ENCODE measurements at regions not wholly inside any gene's neighbourhood (a gene's known extent, or its start where the extent isn't known, plus 50 kb on each side); places are given as distances from the start of the nearest gene placed in this dataset.
"Not testable (repeated sequence)": the region's sequence is repeated elsewhere in the genome, so short reads cannot be mapped to it uniquely, and the experiment has no call there.

GRCh38 chr6:16014325-16014724, 114.6 kb upstream of the MYLIP start:
- H3K9me3 ChIP-seq (ENCODE audit: control insufficient read depth in 2 of 3, low read length in 3 of 3); POLR2A ChIA-PET; CTCF ChIA-PET; H3K27ac Mint-ChIP-seq; H3K36me3 ChIP-seq (ENCODE audit: control insufficient read depth in 2 of 3, insufficient read depth in 3 of 3, low read length in 3 of 3); H3K27me3 ChIP-seq (ENCODE audit: control insufficient read depth in 2 of 2, insufficient read depth in 2 of 2, low read length in 2 of 2); DNase-seq; intact Hi-C loops (cut with micrococcal nuclease); H3K36me3 Mint-ChIP-seq; H3K4me1 Mint-ChIP-seq; H3K4me1 ChIP-seq (ENCODE audit: control insufficient read depth in 2 of 2, insufficient read depth in 2 of 2, low read length in 2 of 2); H3K4me3 ChIP-seq (ENCODE audit: low read length); H3K4me3 Mint-ChIP-seq; H3K27me3 Mint-ChIP-seq; ATAC-seq; H3K9me3 Mint-ChIP-seq; H3K27ac ChIP-seq (ENCODE audit: low read depth, low read length): not testable (repeated sequence)

GRCh38 chr6:16007146-16007545, 121.7 kb upstream of the MYLIP start:
- intact Hi-C loops (cut with micrococcal nuclease): no loop called here
- H3K36me3 Mint-ChIP-seq: no peaks in the 10 kb centered on the region
- H3K27me3 Mint-ChIP-seq: peaks cover 0 to 9% (median 5%) of the 10 kb centered on the region in 5 donors
- Histone ChIP-seq H3K4me3 (ENCODE audit: low read length) (no peak overlapping the region), H3K36me3 (ENCODE audit: control insufficient read depth in 2 of 3, insufficient read depth in 3 of 3, low read length in 3 of 3) (no peaks in the 10 kb centered on the region), H3K27me3 (ENCODE audit: control insufficient read depth in 2 of 2, insufficient read depth in 2 of 2, low read length in 2 of 2) (no peaks in the 10 kb centered on the region), H3K9me3 (ENCODE audit: control insufficient read depth in 2 of 3, low read length in 3 of 3) (no peaks in the 10 kb centered on the region), H3K4me1 (ENCODE audit: control insufficient read depth in 2 of 2, insufficient read depth in 2 of 2, low read length in 2 of 2) (no peaks in the 10 kb centered on the region), H3K27ac (ENCODE audit: low read depth, low read length) (no peak overlapping the region)
- ATAC-seq (no peak), DNase-seq (no peak)
- H3K27ac Mint-ChIP-seq: no peak overlapping the region
- POLR2A ChIA-PET: interaction anchor here (0.6 kb wide), 1 partner anchor 306 kb away, joined by 3 read pairs; no protein-coding TSS in a partner anchor
- H3K4me3 Mint-ChIP-seq: no peak overlapping the region
- peaks cover 0 to 4% (median 0%) of the 10 kb centered on the region in 7 donors for H3K4me1 Mint-ChIP-seq
- CTCF ChIA-PET: no interaction called here
- H3K9me3 Mint-ChIP-seq: peaks cover 0 to 9% (median 3%) of the 10 kb centered on the region in 11 donors

GRCh38 chr6:16006681-16007080, 122.2 kb upstream of the MYLIP start:
- Mint-ChIP-seq H3K4me3 (no peak overlapping the region), H3K9me3 (peaks cover 0 to 9% (median 3%) of the 10 kb centered on the region in 11 donors), H3K27me3 (peaks cover 0 to 9% (median 5%) of the 10 kb centered on the region in 5 donors), H3K27ac (no peak overlapping the region), H3K4me1 (peaks cover 0 to 4% (median 0%) of the 10 kb centered on the region in 7 donors), H3K36me3 (no peaks in the 10 kb centered on the region)
- ChIA-PET POLR2A (interaction anchor here (0.6 kb wide), 1 partner anchor 306 kb away, joined by 3 read pairs; no protein-coding TSS in a partner anchor), CTCF (no interaction called here)
- no peak overlapping the region for H3K4me3 ChIP-seq (ENCODE audit: low read length)
- no peak for DNase-seq
- no peak overlapping the region for H3K27ac ChIP-seq (ENCODE audit: low read depth, low read length)
- no peak for ATAC-seq
- H3K4me1 ChIP-seq (ENCODE audit: control insufficient read depth in 2 of 2, insufficient read depth in 2 of 2, low read length in 2 of 2): no peaks in the 10 kb centered on the region
- H3K36me3 ChIP-seq (ENCODE audit: control insufficient read depth in 2 of 3, insufficient read depth in 3 of 3, low read length in 3 of 3): no peaks in the 10 kb centered on the region
- no peaks in the 10 kb centered on the region for H3K27me3 ChIP-seq (ENCODE audit: control insufficient read depth in 2 of 2, insufficient read depth in 2 of 2, low read length in 2 of 2)
- no peaks in the 10 kb centered on the region for H3K9me3 ChIP-seq (ENCODE audit: control insufficient read depth in 2 of 3, low read length in 3 of 3)
- intact Hi-C loops (cut with micrococcal nuclease): no loop called here

GRCh38 chr6:16004934-16005679, 123.8 kb upstream of the MYLIP start:
- ATAC-seq (no peak), DNase-seq (no peak)
- H3K27me3 ChIP-seq (ENCODE audit: control insufficient read depth in 2 of 2, insufficient read depth in 2 of 2, low read length in 2 of 2): no peaks in the 10 kb centered on the region
- H3K27ac ChIP-seq (ENCODE audit: low read depth, low read length): no peak overlapping the region
- H3K4me1 Mint-ChIP-seq: peaks cover 0 to 4% (median 0%) of the 10 kb centered on the region in 7 donors
- intact Hi-C loops (cut with micrococcal nuclease): no loop called here
- no peak overlapping the region for H3K4me3 Mint-ChIP-seq
- peaks cover 0 to 7% (median 3%) of the 10 kb centered on the region in 11 donors for H3K9me3 Mint-ChIP-seq
- peaks cover 0 to 9% (median 5%) of the 10 kb centered on the region in 5 donors for H3K27me3 Mint-ChIP-seq
- no peaks in the 10 kb centered on the region for H3K4me1 ChIP-seq (ENCODE audit: control insufficient read depth in 2 of 2, insufficient read depth in 2 of 2, low read length in 2 of 2)
- ChIA-PET POLR2A (no interaction called here), CTCF (no interaction called here)
- H3K27ac Mint-ChIP-seq: no peak overlapping the region
- H3K9me3 ChIP-seq (ENCODE audit: control insufficient read depth in 2 of 3, low read length in 3 of 3): no peaks in the 10 kb centered on the region
- no peaks in the 10 kb centered on the region for H3K36me3 ChIP-seq (ENCODE audit: control insufficient read depth in 2 of 3, insufficient read depth in 3 of 3, low read length in 3 of 3)
- no peak overlapping the region for H3K4me3 ChIP-seq (ENCODE audit: low read length)
- H3K36me3 Mint-ChIP-seq: no peaks in the 10 kb centered on the region

- Mint-ChIP-seq H3K27ac (no peak overlapping the region), H3K27me3 (peaks cover 0 to 16% (median 9%) of the 10 kb centered on the region in 5 donors), H3K36me3 (no peaks in the 10 kb centered on the region), H3K4me3 (no peak overlapping the region), H3K9me3 (peaks cover 0 to 2% (median 0%) of the 10 kb centered on the region in 11 donors), H3K4me1 (peaks cover 0 to 4% (median 0%) of the 10 kb centered on the region in 7 donors)
- no peaks in the 10 kb centered on the region for H3K9me3 ChIP-seq (ENCODE audit: control insufficient read depth in 2 of 3, low read length in 3 of 3)
- H3K4me1 ChIP-seq (ENCODE audit: control insufficient read depth in 2 of 2, insufficient read depth in 2 of 2, low read length in 2 of 2): no peaks in the 10 kb centered on the region
- ChIA-PET POLR2A (no interaction called here), CTCF (interaction anchor here (0.6 kb wide), 1 partner anchor 10 kb away, joined by 3 read pairs; no protein-coding TSS in a partner anchor)
- H3K36me3 ChIP-seq (ENCODE audit: control insufficient read depth in 2 of 3, insufficient read depth in 3 of 3, low read length in 3 of 3): no peaks in the 10 kb centered on the region
- H3K27me3 ChIP-seq (ENCODE audit: control insufficient read depth in 2 of 2, insufficient read depth in 2 of 2, low read length in 2 of 2): no peaks in the 10 kb centered on the region
- DNase-seq (no peak), ATAC-seq (no peak)
- no peak overlapping the region for H3K4me3 ChIP-seq (ENCODE audit: low read length)
- no peak overlapping the region for H3K27ac ChIP-seq (ENCODE audit: low read depth, low read length)
- intact Hi-C loops (cut with micrococcal nuclease): no loop called here
Observed at GRCh38 chr6:16003197-16003491, 125.7 kb upstream of the MYLIP start.

GRCh38 chr6:16002332-16003196, 126.3 kb upstream of the MYLIP start:
- intact Hi-C loops (cut with micrococcal nuclease): no loop called here
- ChIA-PET POLR2A (no interaction called here), CTCF (interaction anchor here (0.6 kb wide), 1 partner anchor 9 kb away, joined by 3 read pairs; no protein-coding TSS in a partner anchor)
- Histone ChIP-seq H3K27ac (ENCODE audit: low read depth, low read length) (no peak overlapping the region), H3K36me3 (ENCODE audit: control insufficient read depth in 2 of 3, insufficient read depth in 3 of 3, low read length in 3 of 3) (no peaks in the 10 kb centered on the region), H3K4me3 (ENCODE audit: low read length) (no peak overlapping the region), H3K9me3 (ENCODE audit: control insufficient read depth in 2 of 3, low read length in 3 of 3) (no peaks in the 10 kb centered on the region), H3K27me3 (ENCODE audit: control insufficient read depth in 2 of 2, insufficient read depth in 2 of 2, low read length in 2 of 2) (no peaks in the 10 kb centered on the region), H3K4me1 (ENCODE audit: control insufficient read depth in 2 of 2, insufficient read depth in 2 of 2, low read length in 2 of 2) (no peaks in the 10 kb centered on the region)
- Mint-ChIP-seq H3K27me3 (peaks cover under 1 to 20% (median 8%) of the 10 kb centered on the region in 5 donors), H3K4me3 (no peak overlapping the region), H3K36me3 (no peaks in the 10 kb centered on the region), H3K27ac (no peak overlapping the region), H3K9me3 (peaks cover 0 to 2% (median 0%) of the 10 kb centered on the region in 11 donors), H3K4me1 (peaks cover 0 to 4% (median 0%) of the 10 kb centered on the region in 7 donors)
- DNase-seq (no peak), ATAC-seq (no peak)
